ENCODE measurements at regions not wholly inside any gene's neighbourhood (a gene's known extent, or its start where the extent isn't known, plus 50 kb on each side); places are given as distances from the start of the nearest gene placed in this dataset.

DNA sequence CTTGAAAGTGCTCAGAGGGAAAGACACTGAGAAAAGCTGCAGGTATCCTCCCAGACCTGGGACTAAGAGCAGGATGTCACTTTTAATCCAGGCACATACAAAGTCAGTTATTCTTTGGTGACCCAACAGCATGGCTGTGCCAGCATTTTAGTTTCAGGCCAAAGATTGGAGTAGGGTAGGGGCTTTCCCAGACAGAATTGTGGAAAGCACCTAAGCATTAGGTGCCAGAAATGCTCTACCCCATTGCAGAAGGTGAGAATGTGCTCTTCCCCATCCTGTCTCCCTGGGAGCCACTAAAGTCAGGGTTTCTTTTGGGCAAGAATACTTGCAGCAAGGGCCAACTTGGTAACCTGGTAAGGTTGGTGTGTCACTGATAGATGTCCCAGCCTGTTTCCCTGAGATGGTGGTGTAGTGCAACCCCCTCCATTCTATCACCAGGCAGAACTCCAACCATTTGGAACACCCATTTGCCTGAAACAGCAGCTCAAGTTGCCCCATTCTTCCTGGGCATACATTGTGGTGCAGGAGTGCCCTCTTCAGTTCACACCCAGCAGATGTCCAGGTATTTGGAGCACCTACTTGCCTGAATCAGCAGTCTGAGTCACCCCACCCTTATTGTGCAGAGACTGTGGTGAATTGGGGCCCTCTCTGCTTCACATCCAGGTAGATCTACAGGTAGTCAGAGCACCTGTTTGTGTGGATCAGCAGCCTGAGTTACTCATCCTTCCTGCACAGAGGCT is 183.5 kb downstream of the ZC4H2 start:
- TF ChIP-seq, protein P1, sequence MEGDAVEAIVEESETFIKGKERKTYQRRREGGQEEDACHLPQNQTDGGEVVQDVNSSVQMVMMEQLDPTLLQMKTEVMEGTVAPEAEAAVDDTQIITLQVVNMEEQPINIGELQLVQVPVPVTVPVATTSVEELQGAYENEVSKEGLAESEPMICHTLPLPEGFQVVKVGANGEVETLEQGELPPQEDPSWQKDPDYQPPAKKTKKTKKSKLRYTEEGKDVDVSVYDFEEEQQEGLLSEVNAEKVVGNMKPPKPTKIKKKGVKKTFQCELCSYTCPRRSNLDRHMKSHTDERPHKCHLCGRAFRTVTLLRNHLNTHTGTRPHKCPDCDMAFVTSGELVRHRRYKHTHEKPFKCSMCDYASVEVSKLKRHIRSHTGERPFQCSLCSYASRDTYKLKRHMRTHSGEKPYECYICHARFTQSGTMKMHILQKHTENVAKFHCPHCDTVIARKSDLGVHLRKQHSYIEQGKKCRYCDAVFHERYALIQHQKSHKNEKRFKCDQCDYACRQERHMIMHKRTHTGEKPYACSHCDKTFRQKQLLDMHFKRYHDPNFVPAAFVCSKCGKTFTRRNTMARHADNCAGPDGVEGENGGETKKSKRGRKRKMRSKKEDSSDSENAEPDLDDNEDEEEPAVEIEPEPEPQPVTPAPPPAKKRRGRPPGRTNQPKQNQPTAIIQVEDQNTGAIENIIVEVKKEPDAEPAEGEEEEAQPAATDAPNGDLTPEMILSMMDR (IDR thresholded peaks at IDR 0.05; ENCODE audit: low read depth, low read length): no peak
- TF ChIP-seq, protein P2, sequence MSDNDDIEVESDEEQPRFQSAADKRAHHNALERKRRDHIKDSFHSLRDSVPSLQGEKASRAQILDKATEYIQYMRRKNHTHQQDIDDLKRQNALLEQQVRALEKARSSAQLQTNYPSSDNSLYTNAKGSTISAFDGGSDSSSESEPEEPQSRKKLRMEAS (IDR thresholded peaks at IDR 0.05; ENCODE audit: low read depth, low read length): no peak
- TF ChIP-seq POLR2A (IDR thresholded peaks at IDR 0.05; ENCODE audit: extremely low read depth, insufficient read length) (no peak), MYC (IDR thresholded peaks at IDR 0.05; ENCODE audit: low read depth, low read length) (no peak)

Data from NB4 (cell line).